Ovary (tissue), 3 donors: ENCODE measurements at regions not wholly inside any gene's neighbourhood (a gene's known extent, or its start where the extent isn't known, plus 50 kb on each side); places are given as distances from the start of the nearest gene placed in this dataset.

Experiments used
- EP300 ChIP-seq: sonication (generic); formaldehyde crosslinking; IDR thresholded peaks from one replicate; pipeline ENCODE4 v1.6.1; 2017; ENCODE audit warnings: antibody characterized with exemption
- POLR2A ChIP-seq: fragments of 450-650 bp; IDR thresholded peaks from one replicate; pipeline ENCODE4 v1.6.1; 2017; ENCODE audit warnings: antibody characterized with exemption, mild to moderate bottlenecking, moderate library complexity
- TF ChIP-seq, protein P1 (sequence below), 3 donors: fragments of 450-650 bp in 2 of 3; fragments of 200-600 bp in 1 of 3; IDR thresholded peaks; one replicate each; pipeline versions ENCODE4 v1.5.1 to v1.8.0; 2016 to 2022; ENCODE audit warnings: antibody characterized with exemption in 3 of 3, mild to moderate bottlenecking in 1 of 3
- donor health status: DM: no; HTN: no; CAD: no.

DNA sequence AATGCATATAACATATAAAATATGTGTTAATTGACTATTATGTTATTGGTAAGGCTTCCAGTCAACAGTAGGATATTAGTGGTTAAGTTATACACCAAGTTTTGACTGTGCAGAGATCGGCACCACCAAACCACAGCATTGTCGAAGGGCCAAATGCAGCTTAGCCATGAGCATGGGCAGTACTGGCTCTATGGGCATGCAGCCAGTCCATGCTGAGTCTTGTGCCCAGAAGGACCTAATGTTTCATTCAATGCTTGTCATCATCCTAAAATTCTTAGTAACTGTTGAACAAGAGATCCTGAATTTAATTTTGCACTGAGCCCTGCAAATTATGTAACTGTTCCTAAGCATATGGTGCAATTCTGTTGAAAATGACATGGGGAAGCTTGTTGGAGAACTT lies 233.4 kb upstream of the HS3ST3A1 start:
- TF ChIP-seq, protein P1, sequence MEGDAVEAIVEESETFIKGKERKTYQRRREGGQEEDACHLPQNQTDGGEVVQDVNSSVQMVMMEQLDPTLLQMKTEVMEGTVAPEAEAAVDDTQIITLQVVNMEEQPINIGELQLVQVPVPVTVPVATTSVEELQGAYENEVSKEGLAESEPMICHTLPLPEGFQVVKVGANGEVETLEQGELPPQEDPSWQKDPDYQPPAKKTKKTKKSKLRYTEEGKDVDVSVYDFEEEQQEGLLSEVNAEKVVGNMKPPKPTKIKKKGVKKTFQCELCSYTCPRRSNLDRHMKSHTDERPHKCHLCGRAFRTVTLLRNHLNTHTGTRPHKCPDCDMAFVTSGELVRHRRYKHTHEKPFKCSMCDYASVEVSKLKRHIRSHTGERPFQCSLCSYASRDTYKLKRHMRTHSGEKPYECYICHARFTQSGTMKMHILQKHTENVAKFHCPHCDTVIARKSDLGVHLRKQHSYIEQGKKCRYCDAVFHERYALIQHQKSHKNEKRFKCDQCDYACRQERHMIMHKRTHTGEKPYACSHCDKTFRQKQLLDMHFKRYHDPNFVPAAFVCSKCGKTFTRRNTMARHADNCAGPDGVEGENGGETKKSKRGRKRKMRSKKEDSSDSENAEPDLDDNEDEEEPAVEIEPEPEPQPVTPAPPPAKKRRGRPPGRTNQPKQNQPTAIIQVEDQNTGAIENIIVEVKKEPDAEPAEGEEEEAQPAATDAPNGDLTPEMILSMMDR (IDR thresholded peaks at IDR 0.05) = no peak
- TF ChIP-seq POLR2A (no peak), EP300 (no peak)
